ENCODE measurements at regions not wholly inside any gene's neighbourhood (a gene's known extent, or its start where the extent isn't known, plus 50 kb on each side); places are given as distances from the start of the nearest gene placed in this dataset.

GRCh38 chr5:73288803-73289720 lies 116.1 kb downstream of the TMEM174 start:
- no peak for DNase-seq

GRCh38 chr5:73286896-73287295 lies 113.9 kb downstream of the TMEM174 start:
- no peak for DNase-seq

GRCh38 chr5:73284985-73285384 lies 112.0 kb downstream of the TMEM174 start:
- no peak for DNase-seq

- DNase-seq, result no peak
Observed at GRCh38 chr5:73284220-73284795, 111.3 kb downstream of the TMEM174 start.

- DNase-seq, result no peak
Observed at GRCh38 chr5:73282923-73283322, 109.9 kb downstream of the TMEM174 start.

GRCh38 chr5:73282383-73282782 lies 109.4 kb downstream of the TMEM174 start:
- DNase-seq, result peak in 1 of 2 experiments; percentile 40

- DNase-seq, result peak in 1 of 2 experiments; percentile 24
Observed at GRCh38 chr5:73280821-73281746, 108.1 kb downstream of the TMEM174 start.

- no peak for DNase-seq
Observed at GRCh38 chr5:73280386-73280785, 107.4 kb downstream of the TMEM174 start.

- no peak for DNase-seq
Observed at GRCh38 chr5:73279805-73280204, 106.8 kb downstream of the TMEM174 start.

GRCh38 chr5:73278693-73279092 lies 105.7 kb downstream of the TMEM174 start:
- DNase-seq, result no peak

GRCh38 chr5:73274881-73275663 lies 102.1 kb downstream of the TMEM174 start:
- no peak for DNase-seq

- DNase-seq, result no peak
Observed at GRCh38 chr5:73274121-73274520, 101.1 kb downstream of the TMEM174 start.

- DNase-seq, result no peak
Observed at GRCh38 chr5:73273379-73274050, 100.5 kb downstream of the TMEM174 start.

- DNase-seq, result no peak
Observed at GRCh38 chr5:73272351-73272750, 99.4 kb downstream of the TMEM174 start.

- peak; percentile 62 to 66 for DNase-seq
Observed at GRCh38 chr5:73268826-73269225, 95.8 kb downstream of the TMEM174 start.

- DNase-seq, result no peak
Observed at GRCh38 chr5:73267766-73268435, 94.9 kb downstream of the TMEM174 start.

GRCh38 chr5:73266925-73267765 lies 94.2 kb downstream of the TMEM174 start:
- no peak for DNase-seq

GRCh38 chr5:73266176-73266738 lies 93.3 kb downstream of the TMEM174 start:
- DNase-seq, result no peak

- no peak for DNase-seq
Observed at GRCh38 chr5:73265641-73266040, 92.6 kb downstream of the TMEM174 start.

GRCh38 chr5:73264631-73265030 lies 91.6 kb downstream of the TMEM174 start:
- no peak for DNase-seq
